ENCODE measurements at regions not wholly inside any gene's neighbourhood (a gene's known extent, or its start where the extent isn't known, plus 50 kb on each side); places are given as distances from the start of the nearest gene placed in this dataset.
A peak's percentile ranks its signal among the peaks of the same experiment; 100 is the strongest.

DNA sequence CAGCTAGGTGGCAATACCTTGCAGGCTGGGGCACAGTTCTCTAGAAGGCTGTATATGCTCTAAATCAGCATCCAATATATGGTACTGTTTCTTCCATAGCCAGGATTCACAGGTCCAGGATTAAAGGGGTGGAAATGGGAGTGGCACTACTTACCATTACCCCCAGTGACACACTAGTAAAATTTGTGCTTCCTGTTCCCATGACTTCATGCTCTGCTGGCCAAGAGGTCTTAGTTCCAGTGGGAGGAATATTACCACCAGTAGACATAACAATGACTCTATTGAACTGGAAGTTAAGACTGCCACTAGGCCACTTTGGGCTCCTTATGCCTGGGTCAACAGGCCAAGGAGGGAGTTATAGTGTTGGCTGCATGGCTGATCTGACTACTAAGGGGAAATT, 174.3 kb upstream of the TNFAIP3 start:
- no peak for DNase-seq

DNA sequence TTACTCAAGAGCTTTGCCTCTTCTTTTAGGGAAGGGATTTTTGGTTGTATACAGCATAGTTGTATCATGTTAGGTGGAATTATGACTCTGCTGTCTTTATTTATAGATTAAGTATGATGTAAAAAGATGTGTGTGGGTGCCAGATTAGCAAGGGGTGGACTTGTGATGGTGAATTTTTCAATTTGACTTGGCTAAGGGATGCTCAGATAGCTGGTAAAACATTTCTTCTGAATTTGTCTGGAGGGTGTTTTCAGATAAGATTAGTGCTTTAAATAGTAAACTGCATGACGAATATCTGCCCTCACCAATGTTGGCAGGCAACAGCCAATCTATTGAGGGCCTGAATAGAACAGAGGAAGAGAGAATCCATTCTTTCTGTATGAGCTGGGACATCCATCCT, 173.3 kb upstream of the TNFAIP3 start:
- DNase-seq, result no peak

- DNase-seq, result no peak
Observed at GRCh38 chr6:137696765-137697164, 170.3 kb upstream of the TNFAIP3 start.

GRCh38 chr6:137697267-137697938, 169.7 kb upstream of the TNFAIP3 start:
- no peak for DNase-seq

- no peak for DNase-seq
Observed at GRCh38 chr6:137698636-137699030, 168.4 kb upstream of the TNFAIP3 start.

- no peak for DNase-seq
Observed at GRCh38 chr6:137699031-137699683, 167.9 kb upstream of the TNFAIP3 start.

- no peak for DNase-seq
Observed at GRCh38 chr6:137700161-137700560, 166.9 kb upstream of the TNFAIP3 start.

DNA sequence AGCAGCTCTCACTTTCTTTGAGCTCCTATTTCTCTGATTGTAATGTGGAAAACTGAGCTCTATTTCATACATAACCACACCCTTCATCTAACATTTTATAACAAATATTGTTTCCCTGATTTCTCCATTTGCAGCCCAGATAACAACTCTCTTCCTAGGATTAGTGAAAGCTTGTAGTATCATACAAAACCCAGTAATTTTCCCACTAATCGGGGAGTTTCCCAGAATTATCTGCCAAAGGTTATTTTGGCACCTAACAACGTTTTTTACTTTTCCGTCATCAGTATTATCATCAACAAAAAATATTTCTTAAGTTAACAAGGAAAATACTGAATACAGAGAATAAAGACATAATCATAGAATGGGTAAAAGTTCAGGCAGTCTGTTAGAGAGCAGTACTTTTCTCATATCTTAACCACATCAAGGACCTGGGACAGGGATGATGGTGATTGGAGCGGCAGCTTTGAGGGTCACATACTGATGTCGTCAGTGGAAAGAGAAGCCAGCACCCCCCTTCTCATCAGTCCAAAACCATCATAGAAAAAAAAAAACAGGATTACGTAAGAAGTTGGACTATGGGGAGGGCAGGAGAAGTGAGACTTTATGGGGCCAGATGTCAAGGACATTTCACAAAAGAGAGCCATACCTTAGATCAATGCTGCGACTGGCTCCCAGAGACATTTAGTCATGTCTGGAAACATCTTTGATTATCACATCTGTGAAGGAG, 166.1 kb upstream of the TNFAIP3 start:
- DNase-seq, result no peak

- no peak for DNase-seq
Observed at GRCh38 chr6:137701942-137702341, 165.1 kb upstream of the TNFAIP3 start.

- DNase-seq, result no peak
Observed at GRCh38 chr6:137702791-137703424, 164.2 kb upstream of the TNFAIP3 start.

DNA sequence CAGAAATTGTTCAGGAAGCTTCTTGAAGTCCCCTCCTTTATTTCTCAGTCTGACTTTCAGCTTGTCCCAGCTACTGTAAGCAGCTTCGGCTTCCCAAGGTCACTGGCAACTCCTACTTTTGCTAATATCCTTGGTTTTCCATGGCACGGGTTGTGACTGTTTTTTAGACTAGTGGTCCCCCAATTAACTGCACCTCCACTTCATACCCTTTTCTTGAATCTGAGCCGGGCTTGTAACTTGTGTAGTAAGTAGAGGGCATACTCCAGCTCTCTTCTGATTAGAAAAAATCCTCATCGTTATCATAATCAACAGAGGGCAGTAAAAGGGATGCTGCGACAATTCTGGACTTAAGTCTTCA, 162.3 kb upstream of the TNFAIP3 start:
- no peak for DNase-seq

DNA sequence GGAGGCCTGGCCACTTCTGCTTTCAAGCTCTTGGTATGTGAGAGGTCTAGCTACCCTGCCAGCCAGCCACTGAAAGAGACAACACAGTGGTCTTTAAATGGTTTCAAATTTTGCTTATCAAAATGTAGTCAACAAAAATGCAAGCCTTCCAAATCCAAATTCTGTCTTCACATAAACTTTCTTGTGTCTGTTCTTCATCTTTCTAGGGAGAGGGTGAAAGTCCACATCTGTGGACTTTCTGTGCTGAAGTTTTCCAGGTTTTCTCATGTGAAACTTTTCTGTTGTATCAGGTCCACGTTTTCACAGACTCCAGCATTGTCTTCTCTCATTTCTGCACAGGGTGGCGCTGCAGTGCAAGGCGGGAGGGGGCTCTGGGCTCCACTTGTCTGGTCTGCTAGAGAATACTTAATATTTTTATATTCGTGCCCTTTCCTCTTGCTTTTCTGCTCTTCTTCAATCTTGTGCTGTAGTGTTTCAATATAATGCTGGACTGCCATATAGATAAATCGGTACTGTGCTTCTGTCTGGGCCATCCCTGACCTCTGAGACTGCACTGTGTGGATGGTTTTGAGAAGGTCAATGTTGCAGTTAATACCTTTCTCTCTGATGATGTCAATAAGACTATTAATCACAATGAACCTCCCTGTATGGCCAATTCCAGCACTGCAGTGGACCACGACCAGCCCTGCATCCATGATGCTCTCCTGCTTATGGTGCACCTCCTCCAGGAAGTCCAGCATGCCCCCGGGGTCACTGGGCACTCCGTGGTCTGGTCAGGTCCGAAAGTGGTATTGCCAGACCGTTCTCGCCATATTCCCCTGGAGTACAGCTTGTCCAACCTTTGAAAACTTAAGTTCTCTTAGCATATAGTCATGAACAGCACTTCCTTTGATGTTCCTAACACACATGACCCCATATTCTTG, 161.6 kb upstream of the TNFAIP3 start:
- peak; percentile 70 to 78 for DNase-seq

- no peak for DNase-seq
Observed at GRCh38 chr6:137706083-137706750, 160.8 kb upstream of the TNFAIP3 start.

DNA sequence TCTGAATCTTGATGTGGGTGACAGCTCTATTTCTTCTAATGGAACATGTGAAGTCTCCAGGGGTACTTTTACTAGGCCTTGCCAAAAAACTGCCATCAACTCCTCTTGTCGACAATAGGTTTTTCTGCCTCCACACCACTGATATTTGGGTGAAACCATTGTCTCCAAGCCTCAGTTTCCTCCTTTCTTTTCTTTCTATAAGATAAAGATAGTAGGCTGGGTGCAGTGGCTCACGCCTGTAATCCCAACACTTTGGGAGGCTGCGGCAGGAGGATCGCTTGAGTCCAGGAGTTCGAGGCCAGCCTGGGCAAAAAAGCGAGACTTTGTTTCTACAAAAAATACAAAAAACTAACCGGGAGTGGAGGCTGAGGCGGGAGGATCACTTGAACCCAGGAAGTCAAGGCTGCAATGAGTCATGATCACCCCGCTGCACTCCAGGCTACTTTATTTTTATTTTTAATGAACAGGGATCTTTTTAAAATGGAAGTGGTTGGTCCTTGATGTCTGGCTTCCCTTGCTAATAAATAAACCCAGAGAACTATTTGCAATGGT, 159.9 kb upstream of the TNFAIP3 start:
- DNase-seq, result no peak

DNA sequence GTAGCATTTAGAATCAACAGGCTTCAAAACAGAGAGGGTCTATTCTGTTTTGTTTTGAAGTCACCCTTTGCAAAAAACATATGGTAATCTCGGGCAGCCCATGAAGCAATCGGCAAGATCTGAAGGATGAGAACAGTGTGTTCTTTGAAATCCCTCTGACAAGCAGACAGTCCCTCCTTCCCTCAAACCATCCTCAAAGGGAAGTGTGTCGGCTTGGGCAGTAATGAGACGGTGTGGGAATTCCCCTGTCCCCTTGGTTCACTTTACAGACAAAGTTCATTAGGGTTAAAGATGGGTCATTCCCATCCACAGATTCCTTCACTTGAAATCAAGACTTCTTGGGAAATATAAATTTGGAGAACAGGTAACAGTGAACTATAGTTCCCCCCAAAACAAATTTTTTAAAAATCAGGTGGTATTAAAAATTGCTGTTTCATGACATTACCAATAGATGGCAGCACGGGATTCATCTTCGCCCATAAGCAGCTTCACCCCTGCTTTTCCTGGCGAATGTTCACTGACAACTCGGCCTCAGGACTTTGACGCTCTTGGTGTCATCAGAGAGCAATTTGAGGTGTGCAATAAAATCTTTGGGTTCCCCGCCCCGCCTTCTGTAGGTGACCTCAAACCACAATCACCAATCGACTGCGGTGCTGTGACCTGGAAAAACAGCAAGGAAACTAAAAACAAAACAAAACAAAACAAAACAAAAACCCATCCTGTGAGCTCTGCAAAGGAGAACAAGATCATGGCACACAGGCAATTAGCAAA, 159.3 kb upstream of the TNFAIP3 start:
- DNase-seq, result peak; percentile 63 to 66

DNA sequence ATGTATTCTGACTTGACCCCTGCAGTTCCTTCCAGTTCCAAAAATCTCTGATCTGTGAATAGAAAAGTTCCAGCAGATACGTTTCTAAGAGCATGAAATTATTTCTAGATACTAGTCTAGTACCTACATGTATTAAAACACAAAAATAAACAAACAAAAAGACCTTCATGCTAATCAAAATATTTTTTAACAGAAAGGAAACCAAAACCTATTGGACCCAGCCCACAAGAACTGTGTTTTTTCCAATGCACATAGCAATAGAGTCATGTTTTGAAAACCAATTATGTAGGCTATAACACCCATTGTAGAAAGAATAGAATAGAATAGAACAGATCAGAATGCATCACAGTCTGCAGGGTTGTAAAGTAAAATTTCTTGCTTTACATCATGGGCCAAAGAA, 158.6 kb upstream of the TNFAIP3 start:
- no peak for DNase-seq

DNA sequence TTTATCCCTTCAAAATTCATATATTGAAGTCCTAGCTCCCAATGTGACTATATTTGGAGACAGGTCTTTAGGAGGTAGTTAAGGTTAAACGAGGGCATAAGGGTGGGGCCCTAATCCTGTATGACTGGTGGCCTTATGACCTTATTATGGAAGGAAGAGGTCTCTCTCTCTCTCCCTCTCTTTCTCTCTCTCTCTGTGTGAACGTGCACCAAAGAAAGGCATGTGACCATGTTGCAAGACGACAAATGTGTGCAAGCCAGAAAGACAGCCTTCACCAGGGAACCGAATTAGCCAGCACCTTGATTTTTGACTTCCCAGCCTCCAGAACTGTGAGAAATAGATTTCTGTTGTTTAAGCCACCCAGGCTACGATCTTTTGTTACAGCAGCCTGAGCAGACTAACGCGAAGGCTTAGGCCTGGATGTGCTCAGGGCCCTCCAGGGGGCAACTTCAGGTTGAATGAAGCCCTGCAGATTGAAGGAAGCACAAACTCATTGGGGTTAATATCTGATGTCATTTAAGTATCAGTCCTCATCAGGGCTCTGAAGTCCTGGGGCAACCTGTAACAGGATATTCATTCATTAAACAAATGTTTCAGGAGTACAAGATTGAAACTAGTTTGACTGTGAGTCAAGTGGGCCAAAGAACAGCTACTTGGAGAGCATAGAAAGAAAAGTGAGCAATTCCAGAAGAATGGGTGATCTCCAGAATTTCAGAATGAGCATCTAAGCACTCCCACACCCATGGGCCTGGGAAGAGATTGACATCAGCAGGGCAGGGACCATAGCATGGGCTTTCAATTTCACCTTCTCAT, 157.4 kb upstream of the TNFAIP3 start:
- no peak for DNase-seq

DNA sequence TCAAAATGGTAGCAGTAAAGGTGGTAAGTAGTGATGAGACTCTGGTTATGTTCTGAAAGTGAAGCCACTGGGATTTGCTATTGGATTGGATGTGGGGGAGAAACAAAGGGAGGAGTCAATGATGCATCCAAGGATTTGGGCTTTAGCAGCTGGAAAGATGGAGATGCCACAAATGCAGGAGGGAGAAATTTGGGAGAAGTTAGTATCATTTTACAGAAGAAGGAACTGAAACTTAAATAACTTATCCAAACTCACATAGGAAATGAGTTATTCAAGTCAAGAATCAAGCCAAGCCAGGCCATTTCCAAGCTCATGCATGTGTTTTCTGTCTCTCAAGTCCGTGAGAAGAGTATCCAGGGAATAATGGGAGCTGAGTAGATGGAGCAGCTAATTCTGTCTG, 155.1 kb upstream of the TNFAIP3 start:
- DNase-seq, result no peak

- no peak for DNase-seq
Observed at GRCh38 chr6:137712587-137712986, 154.5 kb upstream of the TNFAIP3 start.

DNA sequence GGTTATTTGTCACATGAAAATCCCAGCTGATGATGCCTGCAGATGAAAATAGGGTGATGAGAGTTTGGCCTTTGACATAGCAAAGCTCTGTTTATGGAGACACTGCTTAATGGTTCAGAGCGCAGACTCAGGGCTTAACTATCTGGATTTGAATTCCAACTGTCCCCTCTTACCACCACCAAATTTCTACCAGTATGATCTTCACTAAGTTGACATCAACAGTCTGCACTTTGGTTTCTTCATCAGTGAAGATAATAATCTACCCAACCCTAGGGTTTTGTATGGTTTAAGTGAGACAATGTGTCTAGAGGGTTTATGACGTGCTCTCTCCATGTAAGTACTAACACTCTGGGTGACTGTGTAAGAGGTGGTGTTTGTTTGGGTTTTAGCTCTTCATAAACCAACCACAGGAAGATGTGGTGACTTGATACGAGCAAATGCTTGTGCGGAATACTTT, 151.4 kb upstream of the TNFAIP3 start:
- no peak for DNase-seq
